Fibroblast of skin of right biceps (primary cell): ENCODE measurements at regions not wholly inside any gene's neighbourhood (a gene's known extent, or its start where the extent isn't known, plus 50 kb on each side); places are given as distances from the start of the nearest gene placed in this dataset.

Experiments used
- DNase-seq: peaks from one replicate; pipeline ENCODE4 v3.0.0-alpha.2; 2013

DNA sequence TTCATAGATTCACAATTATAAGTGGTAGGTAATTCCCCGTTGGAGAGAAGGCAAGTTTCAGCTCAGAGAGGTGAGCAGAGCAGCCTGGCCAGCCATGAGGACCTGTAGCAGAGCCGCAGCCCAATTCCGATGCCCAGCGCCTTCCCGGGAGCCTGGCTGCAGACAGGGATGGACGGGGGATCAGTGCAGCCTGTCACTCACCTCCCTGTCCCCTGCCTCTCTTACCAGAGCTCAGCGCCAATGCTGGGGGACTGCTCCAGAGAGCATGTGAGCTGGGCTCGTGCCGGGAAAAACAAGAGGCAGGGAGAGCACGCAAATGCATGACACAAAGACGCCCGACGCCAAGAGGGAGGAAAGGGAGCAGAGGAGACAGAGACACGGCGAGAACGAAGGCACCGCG lies 231.9 kb downstream of the BCL11B start:
- DNase-seq, result no peak

DNA sequence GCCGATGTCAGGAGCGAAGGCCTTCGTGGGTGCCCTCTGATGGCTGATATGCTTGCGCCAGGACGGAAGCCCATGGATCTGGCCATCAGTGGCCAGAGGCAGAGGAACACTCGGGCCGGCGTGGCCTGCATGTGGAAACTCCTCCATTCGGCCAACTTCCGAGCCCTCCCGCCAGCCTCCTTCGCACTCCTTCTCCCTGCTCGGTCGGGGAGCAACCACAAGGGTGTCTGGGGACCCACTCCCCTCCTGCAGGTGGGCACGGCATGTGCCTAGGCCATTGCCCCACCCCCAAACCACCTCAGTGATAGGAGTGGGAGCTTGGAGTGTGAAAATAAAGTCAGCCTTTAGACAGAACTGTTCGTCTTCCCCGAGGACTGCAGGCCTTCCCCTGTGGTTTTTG lies 231.3 kb downstream of the BCL11B start:
- no peak for DNase-seq

DNA sequence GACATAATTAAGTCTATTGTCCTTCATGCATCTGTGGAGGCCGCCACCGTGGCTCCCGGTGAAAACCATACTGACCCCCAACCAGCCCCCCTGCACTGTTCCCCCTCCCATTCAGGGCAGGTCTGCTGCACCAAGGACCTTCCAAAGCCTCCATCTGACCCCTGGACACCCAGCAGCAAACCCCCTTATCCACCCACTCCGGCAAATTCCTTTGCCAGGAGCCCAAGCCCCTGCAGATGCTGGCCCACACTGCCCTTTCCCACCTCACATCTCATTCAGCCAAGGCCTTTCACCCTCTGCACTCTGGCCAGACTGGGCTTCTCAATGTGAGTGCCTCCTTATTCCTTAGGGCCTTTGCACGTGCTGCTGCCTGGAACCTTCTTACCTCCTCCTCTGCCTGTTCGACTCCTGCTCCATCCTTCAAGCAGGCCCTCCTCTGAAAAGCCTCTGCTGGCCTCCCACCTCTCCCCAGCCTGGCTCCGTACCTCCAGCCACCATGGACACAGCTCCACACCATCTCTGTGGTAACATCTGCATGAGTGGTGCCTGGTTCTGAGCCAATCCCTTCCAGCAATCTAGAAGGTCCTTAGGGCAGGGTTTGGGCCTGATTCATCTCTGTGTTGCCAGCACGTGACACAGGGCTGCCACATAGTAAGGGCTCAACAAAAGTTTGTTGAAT lies 230.7 kb downstream of the BCL11B start:
- DNase-seq, result no peak

DNA sequence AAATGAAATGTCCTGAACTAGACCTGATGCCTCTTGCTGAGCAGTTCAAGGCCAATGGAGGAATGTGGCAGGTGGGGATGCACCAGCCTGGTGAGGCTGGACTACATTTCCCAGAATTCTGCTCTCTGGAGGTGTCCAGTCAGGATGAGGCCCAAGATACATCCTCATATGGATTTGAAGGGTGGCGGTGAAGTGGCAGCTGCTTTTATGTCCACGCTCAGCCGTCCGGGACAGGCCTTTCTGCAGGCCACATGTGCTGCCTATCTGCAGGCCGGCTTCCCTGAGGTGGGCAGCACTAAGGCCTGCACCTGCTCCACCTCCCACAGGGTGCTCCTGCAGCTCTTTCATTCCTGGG lies 230.2 kb downstream of the BCL11B start:
- no peak for DNase-seq

DNA sequence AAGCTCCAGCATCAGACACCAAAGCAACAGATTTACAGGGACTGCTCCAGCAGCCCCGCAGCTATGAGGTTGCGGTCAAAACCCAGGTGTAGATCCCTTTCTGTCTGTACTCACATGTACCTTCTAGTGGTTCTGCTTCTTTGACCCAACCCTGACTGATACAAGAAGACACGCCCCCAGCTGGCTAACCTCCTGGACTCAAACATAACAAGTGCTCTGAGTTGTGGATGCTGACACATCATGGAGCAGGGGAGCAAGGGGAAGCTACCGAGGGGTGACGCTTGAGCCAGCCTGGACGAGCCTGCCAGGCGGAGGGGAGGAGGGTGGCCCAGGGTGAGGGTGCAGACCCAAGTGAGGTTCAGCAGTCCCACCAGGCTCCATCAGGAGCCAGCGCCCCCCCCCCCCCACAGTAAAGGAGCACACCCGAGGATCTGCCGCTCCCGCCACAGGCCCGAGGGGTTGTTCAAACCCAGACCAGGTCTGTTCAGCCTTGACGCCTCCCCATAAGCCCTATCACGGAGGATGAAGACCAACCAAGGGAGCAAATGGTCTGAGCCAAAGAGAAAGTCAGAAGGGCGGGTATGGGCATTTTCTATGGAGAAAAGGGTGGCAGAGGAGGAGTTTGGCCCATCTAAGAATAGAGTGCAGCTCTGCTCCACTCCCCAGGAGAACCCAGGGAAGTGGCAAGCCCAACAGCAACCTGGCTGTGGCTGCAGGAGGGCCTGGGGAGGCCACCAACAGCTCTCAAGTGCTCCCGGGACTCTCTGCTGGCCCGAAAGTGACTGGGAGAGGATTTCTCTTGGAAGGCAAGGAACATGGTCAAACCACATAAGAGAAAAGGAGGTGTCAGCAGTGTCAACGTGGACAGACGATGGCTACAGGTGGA lies 229.4 kb downstream of the BCL11B start:
- DNase-seq, result no peak

DNA sequence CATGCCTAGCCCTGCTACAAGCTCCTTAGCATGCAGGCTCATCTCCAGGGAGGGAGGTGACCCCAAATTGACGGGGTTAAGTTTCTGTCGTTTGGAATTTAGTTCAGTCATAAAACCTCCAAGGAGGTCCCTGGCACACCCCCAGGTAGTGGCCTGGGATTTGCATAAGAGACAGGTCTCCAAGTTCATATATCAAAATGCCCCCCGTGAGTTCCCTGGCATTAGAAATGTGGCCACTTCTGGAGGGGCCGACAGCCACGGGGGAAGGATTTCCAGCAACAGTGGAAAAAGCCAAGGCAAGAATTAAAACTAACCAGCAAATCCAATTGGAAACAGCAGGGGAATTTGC lies 228.8 kb downstream of the BCL11B start:
- DNase-seq, result no peak

DNA sequence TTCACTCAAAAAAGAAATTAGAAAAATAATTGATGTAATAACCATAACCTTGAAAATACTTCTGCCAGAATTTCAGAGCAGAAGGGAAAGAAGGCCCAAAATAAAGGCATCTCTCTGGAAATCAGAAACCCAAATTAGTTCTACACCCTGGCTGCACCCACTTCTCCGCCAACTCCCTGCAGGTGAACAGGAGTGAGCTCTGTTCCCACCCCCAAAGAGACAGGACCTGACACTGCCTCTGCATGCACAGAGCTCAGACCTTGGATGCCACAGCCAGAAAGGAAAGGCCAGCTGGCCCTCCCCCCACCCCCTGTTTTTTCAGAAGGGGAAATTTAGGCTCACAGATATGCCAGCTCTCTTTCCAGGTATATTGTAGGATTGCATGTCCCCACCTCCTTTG lies 228.2 kb downstream of the BCL11B start:
- no peak for DNase-seq

DNA sequence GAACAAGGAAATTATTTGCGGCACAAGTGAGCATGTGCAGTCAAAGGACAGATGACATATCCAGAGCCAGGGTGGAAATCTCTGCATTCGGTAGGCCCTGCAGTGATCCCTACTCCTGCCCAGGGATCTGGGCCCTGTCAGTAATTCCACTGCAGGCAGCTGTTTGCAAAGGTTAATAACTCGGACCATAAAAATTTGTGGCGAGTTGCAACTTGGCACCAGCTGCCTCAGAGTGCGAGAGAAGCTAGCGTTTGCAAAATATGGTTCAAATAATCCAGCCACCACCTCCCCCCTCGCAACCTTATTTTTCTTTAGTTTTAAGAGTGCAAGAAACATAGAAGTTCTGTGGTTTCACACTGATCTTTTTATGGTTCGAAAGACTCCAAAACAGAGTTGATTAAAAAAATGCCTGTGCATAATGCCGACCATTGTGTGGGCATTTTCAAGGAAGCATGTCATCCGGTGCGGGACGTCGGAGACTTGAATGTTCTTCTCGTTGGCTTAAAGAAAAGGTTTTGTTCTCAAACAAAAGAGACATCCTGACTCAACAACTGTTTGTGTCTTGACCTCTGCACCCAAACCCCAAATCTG lies 224.5 kb downstream of the BCL11B start:
- peak; percentile 44 for DNase-seq

DNA sequence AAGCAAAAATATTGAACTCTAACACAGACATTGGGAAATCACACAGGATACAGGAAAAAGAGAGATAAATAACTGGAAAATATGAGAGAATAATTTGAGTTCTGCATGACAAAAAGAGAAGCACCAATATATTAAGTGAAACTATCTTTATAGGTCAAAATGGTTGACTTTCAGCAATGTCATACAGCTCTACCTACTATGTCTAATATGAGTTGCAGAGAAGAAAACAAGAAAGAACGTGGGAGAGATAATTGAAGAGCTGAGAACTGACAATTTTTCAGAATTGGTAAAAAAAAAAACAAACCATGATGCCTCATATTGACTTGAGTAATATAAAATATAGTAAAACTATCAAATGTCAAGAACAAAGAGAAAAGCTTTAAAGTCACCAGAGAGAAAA lies 221.7 kb downstream of the BCL11B start:
- DNase-seq, result no peak

DNA sequence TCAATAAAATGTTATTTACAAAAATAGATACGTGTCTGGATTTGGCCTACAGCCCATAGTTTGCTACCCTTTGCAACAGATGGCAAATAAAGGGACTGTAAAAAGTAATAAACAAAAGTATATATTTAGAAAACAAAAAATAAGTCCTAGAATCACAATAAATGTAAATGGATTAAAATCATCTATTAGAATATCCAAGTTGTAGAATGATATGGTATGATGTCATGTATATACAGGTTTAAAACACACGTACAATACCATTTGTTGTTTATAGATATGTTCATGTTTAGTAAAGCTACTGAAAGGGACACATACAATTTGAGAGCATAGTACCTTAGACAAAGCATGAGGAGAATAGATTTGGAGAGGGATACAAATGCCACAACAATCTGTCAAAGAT lies 219.5 kb downstream of the BCL11B start:
- DNase-seq, result no peak

DNA sequence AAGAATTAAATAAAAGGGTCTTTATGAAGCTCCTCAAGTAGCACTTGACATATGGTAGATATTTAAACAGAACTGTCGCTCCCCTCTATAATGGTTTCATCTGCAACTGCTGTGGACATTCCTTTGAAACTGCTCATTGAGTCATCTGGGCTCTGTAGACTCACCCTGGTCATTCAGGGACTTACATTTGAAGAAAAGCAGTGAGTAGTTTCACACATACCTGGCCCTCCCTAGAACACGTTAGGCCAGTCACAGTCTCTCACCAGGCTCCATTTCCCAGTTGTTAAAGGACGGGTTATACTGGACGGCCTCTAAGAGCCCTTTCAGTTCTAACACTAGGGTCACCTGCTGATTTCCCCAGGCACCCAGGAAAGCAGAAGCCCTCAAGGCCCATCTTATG lies 217.0 kb downstream of the BCL11B start:
- DNase-seq, result peak; percentile 70

DNA sequence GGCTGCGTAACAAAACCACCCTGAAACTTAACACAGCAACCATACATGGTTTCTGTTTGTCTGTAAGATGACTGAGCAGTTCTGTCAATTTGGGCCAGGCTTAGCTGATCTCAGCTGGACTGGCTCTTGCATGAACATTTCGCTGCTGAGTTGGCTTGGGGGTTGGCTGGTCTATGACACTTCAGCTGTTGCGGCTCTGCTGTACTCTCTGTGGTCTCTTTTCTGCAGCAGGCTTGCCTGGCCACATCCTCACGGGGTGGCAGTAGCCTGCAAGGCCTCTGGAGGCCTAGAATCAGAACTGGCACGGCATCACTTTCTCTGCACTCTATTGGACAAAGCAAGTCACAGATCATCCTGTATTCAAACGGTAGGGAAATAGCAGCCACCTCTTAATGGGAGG lies 216.2 kb downstream of the BCL11B start:
- DNase-seq, result no peak

DNA sequence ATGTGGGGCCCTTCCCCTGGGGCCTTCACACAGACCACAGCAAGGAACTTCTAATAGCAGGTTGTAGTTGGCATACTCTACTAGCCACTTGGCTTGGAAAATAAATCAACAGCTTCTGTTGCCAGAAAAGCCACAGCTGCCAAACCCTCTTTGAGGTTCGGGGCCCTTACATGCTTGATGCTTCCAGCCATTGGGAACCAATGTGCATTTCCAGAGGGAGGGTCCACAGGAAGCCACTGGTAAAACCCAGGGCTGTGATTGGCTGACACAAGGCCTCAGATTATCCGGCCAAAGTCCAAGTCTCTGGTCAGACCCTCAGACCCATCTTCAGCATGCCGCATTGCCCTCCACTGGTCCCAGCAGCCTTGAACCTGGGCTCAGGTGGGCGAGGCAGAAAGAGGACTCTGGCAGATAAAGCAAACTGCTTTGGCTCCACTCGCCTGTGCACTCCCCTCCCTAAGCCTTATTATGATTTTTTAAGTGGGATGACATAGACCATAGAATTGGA lies 214.4 kb downstream of the BCL11B start:
- no peak for DNase-seq

DNA sequence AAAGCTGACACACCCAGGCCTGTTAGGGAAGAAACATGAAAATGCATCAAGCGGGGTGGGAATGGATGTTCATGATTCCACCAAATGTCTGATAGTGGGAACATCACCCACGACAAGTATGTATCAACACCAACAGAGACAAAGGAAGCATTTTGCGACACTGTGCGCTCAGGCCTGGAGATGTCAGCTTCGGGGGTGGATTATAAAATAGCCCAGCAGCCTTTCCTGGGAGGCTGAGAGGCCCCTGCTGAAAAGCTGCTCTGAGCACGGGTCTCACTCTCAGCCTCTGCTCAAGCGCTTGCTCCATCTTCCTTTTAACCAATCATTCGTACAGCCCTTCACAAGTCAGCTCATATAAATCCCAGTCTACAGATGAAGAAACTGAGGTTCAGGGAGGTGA lies 213.5 kb downstream of the BCL11B start:
- no peak for DNase-seq

DNA sequence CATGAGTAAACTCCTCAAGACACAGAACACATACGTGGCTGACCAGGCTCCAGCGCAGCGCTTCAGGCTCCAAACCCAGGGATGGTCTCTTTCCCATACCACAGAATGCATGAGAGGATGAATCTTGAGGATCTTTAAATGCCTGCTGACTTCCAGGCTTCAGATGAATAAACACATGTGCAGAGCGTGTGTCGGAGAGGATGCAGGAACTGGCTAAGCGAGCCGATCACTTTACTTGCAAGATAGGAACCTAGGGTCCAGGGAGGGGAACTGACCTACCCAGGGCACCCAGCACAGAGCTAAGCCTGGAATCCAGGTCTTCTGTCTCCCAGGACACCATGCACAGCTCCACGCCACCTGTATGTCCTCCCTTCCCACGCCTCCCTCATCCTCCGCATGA lies 209.8 kb downstream of the BCL11B start:
- DNase-seq, result no peak

DNA sequence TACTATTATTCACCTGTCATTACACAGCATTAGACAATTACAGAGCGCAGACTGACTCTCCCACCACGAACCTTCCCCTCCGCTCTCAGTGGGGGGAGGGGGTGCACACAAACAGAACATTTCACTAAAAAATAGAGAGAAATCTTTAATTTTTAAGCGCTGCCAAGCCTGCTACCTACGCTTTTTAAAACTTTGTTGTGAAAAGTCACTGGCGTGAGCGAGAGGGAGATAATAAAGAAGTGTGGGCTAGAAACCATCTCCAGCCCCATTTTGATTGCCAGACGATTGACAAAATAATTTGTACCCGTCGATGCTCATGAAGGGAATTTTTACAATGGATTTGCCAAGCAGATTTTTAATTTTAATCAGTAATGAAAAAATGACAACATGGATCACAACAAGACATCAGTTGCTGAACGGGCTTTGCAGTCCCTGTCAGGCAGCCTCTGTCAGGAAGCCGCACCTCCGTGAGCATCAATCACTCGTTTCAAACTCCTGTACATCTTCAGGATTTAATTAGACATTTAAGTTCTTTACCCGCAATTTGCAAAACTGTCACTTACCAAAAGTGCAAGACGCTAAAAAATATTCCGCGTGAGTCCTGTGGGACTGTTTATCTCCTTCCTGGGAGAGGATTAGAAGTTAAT lies 209.1 kb downstream of the BCL11B start:
- DNase-seq, result no peak

DNA sequence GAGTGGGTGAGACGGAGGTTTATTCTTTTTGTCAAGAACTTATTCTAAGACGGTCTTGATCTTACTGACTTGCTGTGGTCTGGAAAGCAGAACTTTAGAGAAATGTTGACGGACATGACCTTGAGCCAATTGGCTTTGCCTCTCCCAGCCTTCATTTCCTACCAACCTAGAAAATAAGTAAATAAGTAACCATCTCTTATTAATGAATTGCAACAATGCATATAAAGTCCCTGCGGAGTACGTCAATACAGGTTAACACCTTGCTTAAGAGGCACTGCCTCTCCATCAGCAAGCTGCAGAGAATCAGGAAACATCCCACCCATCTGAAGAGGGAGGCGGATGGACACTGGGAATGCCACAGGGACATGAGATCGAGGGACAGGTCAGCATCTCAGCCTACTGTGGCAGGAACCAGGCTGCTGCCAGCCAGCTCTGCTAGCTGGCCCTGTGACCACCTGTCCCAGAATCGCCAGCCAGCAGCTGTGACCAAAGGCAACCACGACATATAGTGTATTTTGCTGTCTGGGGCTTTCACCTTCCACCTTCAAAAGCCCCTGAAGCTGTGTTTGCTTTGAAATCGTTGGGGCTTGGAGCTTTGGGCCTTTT lies 208.3 kb downstream of the BCL11B start:
- DNase-seq, result no peak

DNA sequence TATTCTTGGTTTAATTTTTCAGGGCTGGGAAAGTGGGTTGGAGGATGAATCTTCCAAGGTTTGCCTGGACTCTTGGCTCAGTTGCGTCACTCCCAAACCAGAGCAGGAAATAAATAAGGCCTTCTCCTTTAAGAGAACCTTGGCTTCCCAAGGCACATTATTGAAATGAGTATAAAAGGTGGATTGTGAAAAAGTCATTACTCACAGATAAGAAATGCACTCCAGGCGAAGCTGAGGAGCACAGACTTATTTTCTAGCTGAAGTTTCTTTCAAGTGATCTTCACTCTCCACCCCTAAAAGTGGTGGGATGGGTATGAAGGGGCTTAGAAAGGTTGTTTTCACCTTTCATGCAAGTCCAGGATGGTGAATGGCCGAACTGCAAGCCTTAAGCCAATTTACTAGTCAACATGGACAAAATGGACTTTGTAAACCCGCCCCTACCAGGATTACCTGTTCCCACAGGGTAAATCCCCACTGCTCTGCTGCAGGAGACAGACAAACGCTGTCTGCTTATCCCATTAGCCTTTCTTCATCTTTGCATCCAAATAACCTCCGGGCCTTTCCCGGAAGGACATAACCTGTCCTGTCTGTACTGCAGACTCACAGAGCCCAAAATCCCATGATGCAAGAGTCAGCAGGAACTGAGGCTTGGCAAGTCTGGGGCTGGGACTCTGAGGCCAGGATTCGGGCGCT lies 207.6 kb downstream of the BCL11B start:
- DNase-seq, result peak; percentile 42

DNA sequence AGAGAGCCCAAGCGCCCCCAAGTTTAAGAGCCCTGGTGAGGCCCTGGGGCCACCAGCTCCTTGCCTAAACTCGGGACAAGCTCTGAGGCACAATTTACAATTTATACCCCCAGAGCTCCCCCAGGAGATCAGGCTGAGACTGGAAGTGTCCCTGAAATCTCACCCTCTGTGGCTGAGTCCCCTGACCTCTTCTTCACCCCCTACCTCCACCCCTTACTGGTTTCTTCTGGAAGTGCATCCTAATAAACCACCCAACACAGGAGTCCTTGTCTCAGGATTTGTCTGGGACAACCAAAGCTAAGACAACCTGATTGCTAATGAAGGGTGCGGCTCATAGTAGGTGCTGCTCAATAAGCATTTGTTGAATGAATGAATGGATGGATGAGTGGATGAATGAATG lies 206.4 kb downstream of the BCL11B start:
- DNase-seq, result no peak

DNA sequence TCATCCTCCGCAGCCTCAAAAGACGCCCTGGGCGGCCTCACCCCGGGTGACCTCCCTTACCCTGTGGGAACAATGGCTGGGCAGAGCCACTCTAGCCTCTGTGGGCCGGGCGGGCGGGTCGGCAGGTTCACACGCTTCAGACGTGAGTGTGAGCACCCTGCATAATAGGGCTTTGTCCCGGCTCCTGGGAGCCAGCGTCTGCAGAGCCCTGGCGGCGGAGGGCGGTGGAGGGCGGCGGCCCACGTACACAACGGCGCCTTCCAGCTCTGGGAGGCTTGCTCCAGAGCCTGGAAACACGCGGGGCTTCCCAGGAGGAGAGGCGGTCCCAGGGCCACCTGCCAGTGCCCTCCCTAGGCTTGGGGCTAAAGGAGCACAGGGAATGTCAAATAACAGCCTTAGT lies 205.6 kb downstream of the BCL11B start:
- no peak for DNase-seq

DNA sequence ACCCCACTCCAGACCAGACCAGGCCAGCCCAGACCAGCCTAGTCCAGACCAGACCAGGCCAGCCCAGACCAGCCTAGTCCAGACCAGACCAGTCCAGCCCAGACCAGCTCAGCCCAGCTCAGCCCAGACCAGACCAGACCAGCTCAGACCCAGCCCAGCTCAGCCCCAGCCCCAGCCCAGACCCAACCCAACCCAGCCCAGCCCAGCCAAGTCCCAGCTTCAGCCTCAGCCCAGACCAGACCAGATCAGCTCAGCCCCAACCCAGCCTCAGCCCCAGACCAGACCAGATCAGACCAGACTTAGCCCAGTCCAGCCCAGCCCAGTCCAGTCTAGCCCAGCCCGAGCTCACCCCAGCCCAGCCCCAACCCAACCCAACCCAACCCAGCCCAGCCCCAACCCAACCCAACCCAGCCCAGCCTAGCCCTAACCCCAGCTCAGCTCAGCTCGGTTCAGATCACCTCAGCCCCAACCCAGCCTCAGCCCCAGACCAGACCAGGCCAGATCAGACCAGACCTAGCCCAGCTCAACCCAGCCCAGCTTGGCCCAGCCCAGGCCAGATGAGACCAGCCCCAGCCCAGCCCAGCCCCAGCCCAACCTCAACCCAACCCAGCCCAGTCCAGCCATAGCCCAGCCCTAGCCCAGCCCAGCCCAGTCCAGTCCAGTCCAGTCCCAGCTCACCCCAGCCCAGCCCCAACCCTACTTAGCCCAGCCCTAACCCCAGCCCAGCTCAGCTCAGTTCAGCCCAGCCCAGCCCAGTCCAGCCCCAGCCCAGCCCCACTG lies 204.7 kb downstream of the BCL11B start:
- DNase-seq, result no peak

DNA sequence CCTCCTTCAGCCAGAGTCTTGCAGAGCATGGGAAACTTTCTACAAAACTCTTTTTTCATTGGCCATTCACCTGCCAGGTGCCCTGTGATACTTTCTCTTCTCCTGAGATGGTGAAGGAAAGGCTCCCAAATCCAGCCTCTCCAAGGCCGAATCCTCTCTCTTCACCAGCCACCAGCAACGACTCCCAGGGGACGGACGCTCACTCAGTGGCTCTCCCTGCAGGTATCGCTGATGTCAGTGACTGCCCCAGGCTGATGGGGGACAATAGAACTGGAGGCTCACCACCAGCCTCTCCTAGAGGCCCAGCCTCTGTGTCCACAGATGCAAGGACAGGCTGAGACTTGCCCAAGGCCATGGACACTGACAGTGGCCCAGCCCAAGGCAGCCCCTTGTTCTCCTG lies 204.1 kb downstream of the BCL11B start:
- DNase-seq, result no peak
